Retinal pigment epithelial cell (primary cell): ENCODE measurements at regions not wholly inside any gene's neighbourhood (a gene's known extent, or its start where the extent isn't known, plus 50 kb on each side); places are given as distances from the start of the nearest gene placed in this dataset.

ENCODE experiments used
- DNase-seq: peaks from one replicate; pipeline ENCODE4 v3.0.0-alpha.2; 2010; ENCODE audit warnings: low read depth
- H3K4me3 ChIP-seq: 2 replicates; pipeline ENCODE4 v1.5.1; 2011; ENCODE audit warnings: mild to moderate bottlenecking, low read length, control low read depth, moderate library complexity
- TF ChIP-seq, protein P1 (sequence below): conservative IDR thresholded peaks from 2 replicates; pipeline ENCODE4 v1.5.1; 2011; ENCODE audit warnings: low read depth, low read length, control low read depth, inconsistent platforms

GRCh38 chr3:59451800-59452746 lies 402.2 kb upstream of the CFAP20DC start:
- no peak overlapping the region for H3K4me3 ChIP-seq
- TF ChIP-seq, protein P1, sequence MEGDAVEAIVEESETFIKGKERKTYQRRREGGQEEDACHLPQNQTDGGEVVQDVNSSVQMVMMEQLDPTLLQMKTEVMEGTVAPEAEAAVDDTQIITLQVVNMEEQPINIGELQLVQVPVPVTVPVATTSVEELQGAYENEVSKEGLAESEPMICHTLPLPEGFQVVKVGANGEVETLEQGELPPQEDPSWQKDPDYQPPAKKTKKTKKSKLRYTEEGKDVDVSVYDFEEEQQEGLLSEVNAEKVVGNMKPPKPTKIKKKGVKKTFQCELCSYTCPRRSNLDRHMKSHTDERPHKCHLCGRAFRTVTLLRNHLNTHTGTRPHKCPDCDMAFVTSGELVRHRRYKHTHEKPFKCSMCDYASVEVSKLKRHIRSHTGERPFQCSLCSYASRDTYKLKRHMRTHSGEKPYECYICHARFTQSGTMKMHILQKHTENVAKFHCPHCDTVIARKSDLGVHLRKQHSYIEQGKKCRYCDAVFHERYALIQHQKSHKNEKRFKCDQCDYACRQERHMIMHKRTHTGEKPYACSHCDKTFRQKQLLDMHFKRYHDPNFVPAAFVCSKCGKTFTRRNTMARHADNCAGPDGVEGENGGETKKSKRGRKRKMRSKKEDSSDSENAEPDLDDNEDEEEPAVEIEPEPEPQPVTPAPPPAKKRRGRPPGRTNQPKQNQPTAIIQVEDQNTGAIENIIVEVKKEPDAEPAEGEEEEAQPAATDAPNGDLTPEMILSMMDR = no peak
- DNase-seq = no peak

- TF ChIP-seq, protein P1 = no peak
- DNase-seq = no peak
- H3K4me3 ChIP-seq = no peak overlapping the region
These were observed 401.3 kb upstream of the CFAP20DC start for GRCh38 chr3:59450946-59451763.

- DNase-seq = no peak
- TF ChIP-seq, protein P1 = no peak
- H3K4me3 ChIP-seq = no peak overlapping the region
These were observed 400.6 kb upstream of the CFAP20DC start for GRCh38 chr3:59450437-59450836.

- no peak for DNase-seq
- TF ChIP-seq, protein P1 = no peak
- H3K4me3 ChIP-seq = no peak overlapping the region
These were observed 397.1 kb upstream of the CFAP20DC start for GRCh38 chr3:59446775-59447465.

DNA sequence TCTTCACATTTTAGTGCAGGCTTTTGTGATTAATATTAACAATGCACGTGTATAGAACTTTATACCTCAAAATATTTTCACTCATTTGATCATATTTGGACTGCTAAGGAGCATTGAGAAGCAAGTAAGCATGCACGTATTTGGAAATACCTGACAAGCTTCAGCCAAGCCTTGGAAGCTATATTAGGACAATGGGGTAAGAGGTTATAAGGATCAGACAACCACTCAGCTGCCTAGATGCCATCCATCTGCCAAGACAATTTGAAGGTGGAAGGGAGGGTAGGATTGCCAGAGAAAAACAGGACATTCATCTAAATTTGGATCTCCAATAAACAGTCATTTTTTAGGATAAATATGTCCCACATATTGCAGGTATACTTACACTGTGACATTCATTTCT lies 394.9 kb upstream of the CFAP20DC start:
- TF ChIP-seq, protein P1 = no peak
- DNase-seq = no peak
- H3K4me3 ChIP-seq = no peak overlapping the region

DNA sequence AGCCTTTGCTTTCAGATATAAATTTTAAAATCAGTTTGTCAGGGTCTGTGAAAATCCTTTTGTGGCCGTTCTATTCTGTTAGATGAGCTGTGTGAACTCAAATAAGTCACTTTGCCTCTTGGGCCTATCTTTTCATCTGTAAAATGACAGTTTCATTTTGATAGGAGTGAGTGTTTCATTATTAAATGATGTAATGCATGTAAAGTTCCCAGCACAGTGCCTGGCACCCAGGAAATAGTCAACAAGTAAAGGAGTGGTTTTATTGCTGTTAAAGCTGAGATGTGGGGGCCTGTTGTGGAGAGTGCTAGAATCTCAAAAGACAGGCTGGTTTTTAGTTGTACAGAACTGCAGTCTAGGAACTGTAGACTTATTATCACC lies 394.5 kb upstream of the CFAP20DC start:
- DNase-seq = no peak
- no peak overlapping the region for H3K4me3 ChIP-seq
- TF ChIP-seq, protein P1 = no peak
